ENCODE measurements at regions not wholly inside any gene's neighbourhood (a gene's known extent, or its start where the extent isn't known, plus 50 kb on each side); places are given as distances from the start of the nearest gene placed in this dataset.

- TF ChIP-seq EZH2 (IDR thresholded peaks at IDR 0.05): no peak
- no peak for TF ChIP-seq POLR2AphosphoS5 (IDR thresholded peaks at IDR 0.05; ENCODE audit: borderline replicate concordance, low read depth, low read length)
Observed at GRCh38 chr11:121958323-121958970, 157.6 kb downstream of the BLID start.

All from SK-N-MC (cell line).